HCEC 1CT (cell line): ENCODE measurements at regions not wholly inside any gene's neighbourhood (a gene's known extent, or its start where the extent isn't known, plus 50 kb on each side); places are given as distances from the start of the nearest gene placed in this dataset.

Experiments
- DNase-seq: peaks from one replicate; pipeline ENCODE4 v3.0.0-alpha.2; 2017

DNA sequence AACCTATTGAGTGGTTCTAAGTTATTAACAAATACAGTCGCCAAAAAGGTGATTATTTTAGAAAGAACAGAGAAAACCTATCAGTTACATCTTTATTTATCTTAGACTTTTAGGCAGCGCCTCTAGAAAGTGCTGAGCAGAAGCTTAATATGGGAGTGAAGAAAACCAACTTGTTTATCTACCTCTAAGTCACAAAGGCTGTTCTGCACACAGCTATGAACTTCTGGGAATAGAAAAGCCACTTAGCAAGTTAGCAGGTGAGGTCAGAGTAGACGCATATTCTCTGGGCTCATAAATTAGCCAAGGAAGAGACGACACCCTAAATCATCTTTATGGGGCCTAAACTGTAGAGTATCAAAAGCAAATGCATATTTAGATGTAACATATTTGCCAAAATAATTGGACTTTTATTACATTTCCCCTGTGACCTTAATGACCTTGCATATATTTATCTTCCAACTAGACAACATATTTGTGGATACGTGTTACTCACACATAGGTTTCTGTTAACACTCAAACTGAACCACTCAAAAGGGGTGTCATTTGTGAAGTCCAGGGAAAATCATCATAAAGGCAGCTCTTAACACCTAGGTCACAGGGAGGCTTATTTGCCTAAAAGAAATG, 267.1 kb downstream of the ADGB start:
- no peak for DNase-seq

DNA sequence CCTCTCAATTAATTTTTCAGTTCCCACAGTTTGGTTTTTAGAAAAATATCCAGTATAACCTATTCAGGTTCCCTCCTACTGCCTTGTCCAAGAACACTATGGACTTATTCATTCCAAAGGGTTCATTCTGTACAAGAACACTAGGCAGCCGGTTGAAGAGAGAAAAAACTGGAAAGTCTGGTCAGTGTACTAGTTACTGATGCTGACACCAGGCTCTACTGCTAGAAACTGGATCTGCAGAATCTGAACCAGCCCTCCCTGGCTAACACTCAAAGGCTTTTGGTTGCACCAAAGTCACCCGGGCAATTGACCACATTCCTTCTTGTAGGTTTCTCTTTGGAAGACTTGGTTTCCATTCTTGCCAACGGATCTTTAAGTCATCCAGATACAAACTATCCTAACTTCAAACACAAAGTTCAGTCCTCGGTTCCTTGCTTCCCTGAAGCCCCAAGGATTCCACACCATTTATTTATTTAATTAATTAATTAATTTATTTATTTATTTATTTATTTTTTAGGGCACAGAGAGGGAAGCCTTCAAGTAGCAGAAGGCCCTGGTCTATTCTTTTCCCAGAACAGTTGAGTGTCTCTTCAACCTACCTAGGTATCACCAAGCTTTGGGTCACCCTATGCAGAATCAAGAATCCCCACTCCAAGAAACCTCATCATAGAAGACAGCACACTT, 268.1 kb downstream of the ADGB start:
- DNase-seq = no peak

DNA sequence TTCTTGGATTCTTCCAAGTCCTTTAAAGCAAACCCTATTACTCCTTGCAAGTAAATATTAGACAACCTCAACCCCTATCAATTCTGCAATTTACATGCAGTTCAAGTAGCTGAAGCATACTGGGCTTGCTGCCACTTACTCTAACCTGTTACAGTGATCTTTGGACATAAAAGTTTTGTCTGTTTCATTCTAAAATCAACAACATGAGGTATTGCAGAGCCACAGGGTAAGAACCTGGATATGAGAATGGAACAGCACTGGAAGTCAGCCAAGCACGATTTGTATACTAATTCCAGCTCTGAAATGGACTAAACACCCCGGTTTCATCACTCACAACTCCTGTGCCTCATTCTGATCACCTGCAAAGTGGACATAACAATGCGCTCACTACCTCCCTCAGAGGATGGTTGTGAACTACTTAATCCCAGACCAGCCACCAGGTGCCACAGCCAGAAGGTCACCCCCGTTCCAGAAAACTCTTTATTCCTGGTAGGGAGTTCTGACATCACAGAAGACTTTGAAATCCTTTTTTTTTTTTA, 270.0 kb downstream of the ADGB start:
- no peak for DNase-seq

DNA sequence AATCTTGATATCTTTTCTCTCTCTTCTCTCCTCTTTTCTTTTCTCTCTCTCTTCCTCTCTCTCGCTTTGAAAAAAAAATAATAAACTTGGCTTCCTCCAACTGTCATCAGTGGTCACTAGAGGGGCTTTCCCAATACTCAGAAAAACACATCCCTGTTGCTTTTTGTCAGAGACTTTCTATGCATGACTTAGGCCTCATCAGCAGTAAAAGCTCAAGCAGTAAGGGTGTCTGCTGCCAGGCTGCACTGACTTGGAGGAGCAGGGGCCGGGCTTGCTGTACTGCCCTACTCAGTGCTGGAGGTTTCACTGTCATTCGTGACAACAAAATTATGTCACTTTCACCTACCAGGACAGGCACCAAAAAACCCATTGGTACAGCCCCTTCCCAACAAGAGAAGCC, 272.0 kb downstream of the ADGB start:
- DNase-seq = no peak

DNA sequence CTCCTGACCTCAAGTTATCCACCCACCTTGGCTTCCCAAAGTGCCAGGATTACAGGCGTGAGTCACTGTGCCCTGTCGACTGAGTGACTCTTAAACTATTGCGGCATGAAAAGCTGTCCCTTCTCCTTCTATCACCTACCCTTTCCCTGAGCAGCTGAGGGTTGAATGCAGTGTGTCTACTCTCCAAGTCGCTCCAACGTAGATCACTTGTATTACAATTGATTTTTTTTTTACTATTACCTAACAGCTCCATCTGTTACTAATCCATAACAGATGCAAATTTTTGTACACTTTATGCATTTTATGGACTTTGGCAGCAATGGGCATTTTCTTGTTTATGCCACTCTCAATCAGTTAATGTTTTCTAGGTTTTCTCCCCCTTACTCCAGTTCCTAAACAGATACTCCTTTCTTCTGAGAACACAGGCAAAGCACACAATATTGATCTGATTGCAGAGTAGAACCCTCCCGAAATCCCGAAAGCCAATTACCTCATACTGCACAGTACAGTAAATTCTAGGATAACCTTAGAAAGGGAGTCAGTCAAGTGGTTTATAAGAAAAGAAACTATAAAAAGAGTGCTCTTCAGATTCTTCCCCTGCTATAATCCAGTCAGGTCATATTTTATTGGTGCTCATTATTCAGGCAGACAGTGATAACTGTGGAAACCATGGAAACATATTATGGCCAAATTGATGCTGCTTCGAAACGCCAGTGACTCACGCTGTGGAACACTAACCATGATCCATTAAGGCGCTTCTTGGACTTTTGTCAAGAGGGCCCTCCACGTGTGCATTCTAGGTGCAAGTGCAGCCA, 273.0 kb downstream of the ADGB start:
- DNase-seq = no peak

DNA sequence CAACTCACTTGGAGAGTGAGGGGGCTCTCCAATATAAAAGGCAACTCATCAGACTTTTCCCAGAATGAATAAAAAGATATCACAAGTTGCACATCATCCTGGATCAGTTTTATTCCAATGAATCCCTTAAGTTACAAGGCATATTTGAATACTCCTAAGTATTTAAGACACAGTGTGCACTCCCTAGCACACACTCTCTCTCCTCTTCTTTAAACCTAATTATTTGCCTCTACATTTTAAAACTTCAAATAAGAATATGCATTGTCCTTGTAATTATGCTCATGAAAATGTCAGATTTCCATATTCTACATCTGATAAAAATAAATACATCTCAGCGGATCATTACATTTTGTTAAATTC, 273.6 kb downstream of the ADGB start:
- DNase-seq = no peak

DNA sequence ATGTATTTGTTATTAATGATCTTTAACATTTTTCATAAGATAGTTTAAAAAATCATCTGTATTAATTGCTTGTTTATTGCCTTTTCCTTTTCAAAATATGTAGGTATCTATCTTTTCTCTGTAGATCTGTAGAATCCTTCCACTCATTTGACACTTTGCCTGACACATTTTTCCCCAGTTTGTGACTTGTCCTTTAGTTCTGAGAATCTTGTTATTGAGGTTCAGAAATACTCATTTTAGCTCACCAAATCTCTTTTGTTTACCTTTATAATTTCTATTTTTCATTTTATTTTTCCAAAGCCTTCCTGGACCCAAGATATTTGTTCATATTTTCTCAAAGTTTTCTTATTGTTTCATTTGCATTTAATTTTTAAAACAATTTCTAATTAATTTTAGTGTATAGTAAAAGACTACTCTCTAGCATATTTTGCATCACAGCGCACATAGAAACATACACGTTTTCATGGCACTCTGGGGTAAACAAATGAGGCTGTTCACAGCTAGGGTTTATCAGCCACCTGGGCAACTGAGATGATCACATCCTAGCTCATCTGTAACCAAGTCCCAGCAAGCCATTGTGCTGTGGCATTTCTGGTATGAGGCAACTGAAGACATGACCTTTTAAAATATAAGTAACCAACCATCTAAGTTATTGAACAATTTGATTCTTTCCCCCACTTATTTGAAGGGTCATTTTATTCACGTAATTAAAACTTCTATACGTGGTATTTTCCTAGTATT, 275.7 kb downstream of the ADGB start:
- DNase-seq = no peak

DNA sequence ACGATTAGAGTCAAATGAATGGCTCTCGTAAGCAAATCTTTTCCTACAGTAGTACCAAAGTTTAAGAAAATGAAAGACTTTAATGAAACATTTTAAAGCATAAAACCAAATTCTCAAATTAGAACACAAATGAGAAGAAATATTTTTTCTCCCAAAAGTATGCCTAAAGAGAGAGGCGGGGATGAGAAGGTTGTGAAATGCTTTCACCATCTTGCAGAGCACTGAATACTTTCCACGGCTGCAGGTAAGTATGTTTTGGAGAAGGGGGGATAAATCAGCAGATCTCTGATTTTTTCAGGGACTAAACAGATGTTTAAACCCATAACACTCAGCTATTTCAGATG, 277.1 kb downstream of the ADGB start:
- no peak for DNase-seq

DNA sequence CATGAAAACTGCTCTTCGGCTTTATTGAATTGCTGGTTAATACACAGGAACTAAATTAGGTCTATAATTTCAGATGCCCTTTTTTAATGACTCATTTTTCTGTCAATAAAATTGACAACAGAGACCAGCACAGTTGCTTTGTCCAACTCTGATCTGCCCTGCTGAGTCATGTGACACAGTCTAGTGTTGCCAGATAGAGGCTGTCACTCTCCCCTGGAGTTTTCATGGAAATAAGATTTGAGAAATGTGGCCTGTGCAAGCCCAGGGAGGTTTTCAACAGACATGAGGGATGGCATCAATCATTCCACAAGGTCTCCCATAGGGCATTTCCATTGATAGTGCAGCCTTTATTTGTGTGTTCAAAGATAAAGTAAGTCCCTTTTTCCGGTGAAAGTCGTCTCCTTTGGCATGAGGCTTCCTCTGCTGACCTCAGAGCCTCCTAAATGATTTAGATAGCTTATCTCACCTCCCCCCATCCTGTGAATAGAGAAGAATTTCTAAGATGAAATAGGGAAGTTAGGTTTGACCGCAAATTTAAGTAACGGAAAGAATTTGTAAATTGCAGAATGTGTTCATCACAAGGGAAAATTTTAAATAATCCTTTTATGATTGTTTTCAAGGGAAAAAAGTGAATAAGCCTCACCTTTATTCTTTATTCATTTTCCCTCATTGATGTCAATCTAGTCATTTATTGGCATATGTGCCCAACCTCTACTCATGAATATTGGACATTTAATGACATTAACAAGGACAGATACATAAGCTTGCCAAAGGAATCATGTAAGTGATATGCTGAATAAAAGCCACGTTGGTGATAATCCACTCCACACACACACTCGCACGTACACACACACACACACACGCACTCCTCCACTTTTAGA, 277.7 kb downstream of the ADGB start:
- DNase-seq = no peak

DNA sequence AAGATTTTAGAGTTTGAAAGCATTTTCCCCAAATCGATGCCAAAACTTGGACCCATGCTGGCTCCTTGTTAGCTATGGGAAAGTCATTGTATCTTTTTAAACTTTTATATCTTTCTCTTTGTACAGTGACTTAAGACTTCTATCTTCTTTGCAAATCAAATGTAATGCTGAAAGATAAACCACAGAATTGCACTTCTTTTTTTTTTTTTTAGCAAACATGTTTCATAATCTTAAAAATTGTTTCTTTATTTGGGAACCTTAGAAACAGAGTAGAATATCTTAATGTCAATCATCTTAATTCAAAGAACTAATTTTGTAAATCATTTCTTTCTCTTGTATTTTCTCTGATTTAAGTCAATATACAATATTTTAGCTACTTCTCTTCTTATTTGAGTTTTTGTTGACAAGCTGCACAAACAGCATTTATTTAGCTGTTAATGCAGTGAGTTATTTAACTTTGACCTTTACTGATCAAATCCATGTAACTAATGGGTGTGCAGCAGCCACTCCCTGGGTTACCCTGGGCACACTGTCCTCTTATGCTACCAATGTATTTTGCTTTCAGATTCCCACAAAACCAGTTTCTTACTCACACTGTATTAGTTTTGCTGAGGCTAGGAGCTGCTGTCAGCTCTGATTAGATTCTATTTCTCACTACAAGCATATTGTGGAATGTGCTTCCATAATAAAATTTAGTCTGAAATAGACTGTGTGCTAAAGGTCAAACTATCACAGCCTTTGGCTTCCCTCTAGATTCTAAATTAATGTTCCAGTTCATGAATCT, 279.6 kb downstream of the ADGB start:
- no peak for DNase-seq

DNA sequence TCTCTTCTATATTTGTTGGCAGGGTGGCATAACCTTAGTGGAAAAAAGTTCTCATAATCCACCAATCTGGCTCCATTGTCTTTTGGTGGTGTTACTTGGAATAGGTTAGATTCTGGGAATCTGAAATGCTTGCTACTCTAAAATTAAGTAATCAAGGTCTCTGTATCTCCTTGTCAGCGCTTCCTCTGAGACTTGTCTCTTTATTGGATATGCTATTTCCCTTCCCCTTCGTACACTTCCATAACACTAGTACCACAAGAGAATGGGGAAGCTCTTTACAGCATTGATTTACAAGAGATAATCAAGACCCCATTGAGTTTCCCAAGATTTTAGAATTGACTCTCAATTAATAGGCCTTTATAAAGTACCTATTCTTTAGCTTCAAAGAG, 280.2 kb downstream of the ADGB start:
- no peak for DNase-seq

DNA sequence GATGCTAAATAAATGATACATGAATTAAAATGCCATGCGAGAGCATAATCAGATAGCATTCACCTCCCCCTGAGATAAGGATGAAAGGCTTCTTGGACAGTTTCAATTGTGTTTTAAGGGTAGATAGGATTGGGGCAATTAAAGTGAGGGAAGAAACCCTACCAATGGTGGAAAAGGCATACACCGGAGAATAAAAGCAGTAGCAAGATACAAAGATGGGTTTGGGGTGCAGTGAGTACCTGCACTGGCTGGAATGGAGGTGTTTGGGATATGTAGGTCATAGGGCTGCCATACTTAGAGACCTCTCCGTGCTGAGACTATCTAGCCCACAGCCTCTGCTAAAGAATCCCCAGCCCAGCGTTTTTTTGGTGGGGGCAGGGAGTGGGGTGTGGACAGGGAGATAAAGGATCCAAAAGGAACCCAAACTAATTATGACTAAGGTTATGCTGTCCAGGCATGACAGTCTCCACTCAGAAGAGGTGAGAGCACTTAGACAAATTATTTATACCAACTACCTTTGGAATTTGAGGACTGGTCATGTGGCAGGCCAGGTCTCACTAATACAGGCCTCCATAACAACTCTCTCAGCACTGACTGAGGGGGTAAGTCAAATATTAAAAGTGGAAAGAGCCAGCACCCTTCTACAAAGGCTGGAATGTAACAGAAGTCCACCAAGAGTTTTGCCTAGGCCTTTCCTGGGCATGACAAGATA, 280.8 kb downstream of the ADGB start:
- DNase-seq = no peak

DNA sequence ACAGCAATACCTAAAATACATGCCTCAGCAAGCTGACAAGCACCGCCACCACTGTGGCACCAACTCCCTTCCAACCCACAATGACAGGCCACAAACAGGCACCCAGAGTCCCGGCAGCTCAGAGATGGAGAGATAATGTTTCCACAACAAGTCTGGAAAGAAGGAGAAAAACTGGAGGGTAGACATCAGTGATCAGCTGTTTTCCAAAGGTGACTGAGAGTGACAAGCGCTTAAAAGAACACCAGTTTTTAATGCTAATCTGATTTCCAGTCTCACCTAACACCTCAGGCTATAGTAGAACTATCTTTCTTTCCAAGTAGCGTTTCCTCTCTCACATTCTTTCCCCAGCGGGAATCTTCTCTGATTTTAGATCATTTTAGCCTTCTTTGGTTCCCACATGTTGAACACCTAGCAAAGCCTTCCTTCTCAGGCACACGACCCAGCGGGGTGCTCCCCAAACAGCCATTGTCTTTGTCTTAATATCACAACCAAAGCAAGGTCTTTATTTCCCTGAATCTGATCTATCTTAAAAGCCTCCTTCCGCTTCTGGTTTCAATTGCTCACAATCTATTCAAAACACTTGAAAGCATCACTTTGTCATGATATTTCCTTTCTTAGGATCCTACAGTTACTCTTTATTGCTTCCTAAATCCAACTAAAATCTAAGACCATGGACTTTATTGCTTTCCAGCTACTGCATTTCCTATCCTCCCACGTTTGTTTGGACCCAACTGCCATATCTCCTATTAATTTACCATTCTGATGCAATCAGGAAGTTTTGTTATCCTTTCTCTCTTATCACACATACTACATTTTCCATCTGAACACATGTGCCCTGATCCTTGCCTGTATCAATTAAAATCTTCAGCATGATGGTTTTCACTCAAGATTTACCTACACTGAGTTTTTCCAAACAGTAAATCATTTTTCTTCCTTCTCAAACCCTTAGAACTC, 282.7 kb downstream of the ADGB start:
- DNase-seq = no peak

DNA sequence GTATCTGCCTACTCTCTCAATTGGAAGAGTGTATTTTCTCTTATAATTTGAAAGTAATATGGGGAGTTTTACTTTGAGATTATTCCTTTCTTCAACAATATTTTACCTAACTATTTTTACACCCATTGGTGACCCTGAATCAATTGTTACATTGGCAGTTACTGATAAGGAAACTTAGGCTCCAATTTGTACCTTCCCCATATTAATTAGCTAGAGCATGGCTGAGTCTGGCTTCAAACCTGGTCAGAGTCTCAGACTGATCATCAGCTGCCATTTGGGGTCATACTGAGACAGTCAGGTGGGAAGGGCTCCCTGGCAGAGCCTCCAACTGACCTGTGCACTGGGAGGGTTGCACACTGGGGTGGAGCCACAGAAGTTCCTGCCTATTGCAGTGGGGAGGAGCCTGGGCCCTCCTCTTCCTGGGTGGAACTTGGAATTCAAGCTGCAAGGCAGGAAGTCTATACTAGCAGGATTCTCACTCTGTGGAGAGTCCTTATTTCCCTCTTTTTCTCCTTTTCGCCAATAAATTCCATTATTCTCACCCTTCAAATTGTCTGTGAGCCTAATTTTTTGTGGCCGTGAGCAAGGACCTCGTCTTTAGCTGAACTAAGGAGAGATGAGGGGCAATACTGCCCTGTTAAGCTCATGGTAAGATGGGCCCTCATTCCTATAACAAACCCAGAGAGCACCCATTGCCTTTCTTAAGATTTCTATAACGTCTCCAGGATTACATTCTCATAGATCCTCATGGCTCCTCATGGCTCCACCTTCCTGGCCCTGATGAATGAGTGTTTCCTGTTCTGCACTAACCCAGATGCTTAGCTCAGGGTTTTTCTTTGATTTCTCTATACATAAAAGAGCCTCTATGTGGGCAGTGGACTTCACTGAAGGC, 285.1 kb downstream of the ADGB start:
- no peak for DNase-seq

DNA sequence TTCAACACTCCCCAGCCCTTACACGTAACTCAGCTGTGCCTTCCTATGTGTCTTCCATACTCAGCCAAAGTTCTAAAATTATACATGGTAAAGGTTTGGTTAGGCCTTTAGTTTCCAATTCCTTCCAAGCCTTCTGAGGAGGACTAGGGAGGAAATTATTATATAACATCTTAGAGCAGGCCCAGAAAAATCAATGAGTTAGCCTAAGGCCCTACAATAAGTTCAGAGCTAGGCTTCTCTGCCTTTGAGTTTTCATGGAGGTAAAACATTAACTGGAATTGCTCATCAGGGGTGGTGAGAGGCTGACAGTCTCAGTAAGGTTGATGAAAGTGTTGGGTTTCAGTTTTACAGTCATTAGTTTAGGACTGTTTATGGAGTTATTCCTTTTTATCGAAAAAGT, 286.0 kb downstream of the ADGB start:
- DNase-seq = no peak

DNA sequence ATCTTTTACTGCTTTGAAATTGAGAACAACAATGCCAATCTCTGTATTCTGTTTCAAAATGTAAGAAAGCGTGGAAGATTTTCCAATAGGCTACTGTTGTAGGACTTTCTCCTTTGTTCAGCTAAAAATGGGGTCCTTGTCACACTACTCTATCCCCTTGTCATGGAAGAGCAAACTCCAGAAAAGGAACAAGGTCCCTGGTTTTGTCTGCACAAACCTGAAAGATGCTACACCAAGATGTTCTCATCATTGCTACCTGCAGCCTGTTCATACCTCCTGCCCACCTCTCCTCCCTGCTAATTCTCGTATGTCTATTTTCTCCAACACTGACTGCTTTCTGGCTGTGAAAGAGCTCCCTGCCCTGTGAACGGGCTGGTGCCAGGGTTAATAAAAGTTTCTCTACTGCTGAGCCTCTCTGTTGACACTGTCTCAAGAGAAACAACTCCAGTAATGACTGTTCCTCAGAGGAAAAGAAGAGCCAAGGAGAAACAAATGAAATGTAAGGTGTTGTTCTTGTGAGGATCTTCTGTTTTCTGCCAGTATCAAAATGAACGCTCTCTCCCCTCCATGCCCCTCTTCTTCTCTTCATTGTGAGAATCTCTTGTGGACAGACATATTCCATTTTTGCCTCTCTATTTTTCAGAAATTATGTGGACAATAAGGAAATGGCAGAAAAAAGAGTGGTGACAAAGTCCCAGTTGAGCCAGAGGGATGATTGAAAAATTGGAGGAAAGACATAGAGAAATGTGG, 287.1 kb downstream of the ADGB start:
- DNase-seq = no peak

DNA sequence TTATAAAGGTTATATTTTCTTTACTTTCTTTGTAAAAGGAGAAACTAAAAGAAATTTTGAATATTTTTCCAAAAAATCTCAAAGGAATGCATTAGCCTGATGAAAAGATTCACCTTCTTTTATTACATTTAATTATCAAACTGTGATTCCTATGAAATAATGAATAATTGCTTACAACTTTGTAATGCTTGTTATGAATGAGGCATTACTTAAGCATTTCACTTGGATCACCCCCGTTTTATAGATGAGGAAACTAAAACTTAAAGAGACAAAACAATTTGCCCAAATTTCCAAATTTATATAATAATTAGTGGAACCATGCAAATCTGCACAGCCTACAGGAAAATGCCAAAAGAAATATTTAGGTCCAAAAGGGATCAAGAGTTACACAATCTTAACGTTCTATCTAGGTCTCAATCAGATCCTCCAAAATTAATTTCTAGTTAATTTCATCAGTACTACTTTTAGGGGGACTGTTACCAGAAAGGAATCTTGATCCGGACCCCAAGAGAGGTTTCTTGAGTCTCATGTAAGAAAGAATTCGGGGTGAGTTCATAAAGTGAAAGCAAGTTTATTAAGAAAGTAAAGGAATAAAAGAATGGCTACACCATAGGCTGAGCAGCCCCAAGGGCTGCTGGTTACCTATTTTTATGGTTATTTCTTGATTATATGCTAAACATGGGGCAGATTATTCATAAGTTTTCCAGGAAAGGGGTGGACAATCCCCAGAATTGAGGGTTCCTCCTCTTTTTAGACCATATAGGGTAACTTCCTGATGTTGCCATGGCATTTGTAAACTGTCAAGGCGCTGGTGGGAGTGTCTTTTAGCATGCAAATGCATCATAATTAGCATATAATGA, 288.0 kb downstream of the ADGB start:
- DNase-seq = peak; percentile 25
